ENCODE measurements at regions not wholly inside any gene's neighbourhood (a gene's known extent, or its start where the extent isn't known, plus 50 kb on each side); places are given as distances from the start of the nearest gene placed in this dataset.

DNA sequence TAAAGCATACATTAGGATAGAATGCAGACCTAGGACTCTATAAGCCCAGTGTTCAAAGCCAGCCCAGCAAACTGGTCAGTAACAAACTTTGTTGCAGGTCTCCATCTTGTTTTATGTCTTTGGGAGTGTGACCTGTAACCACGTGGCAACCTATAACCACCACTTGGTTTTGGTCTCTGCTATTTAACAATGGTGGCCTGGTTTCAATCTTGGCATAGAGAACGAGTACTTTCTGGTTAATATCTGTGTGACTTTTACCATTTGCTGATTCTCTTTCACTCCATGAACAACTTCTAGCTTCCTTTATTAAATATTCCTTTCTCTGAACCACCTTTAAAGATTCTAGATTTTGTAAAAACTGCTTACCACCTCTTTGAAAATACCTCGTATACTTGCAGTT lies 118.5 kb downstream of the KCNS3 start:
- ATAC-seq: no peak
- TF ChIP-seq PPARA (CRISPR knock-in tag; IDR thresholded peaks at IDR 0.05; ENCODE audit: borderline replicate concordance): no peak

DNA sequence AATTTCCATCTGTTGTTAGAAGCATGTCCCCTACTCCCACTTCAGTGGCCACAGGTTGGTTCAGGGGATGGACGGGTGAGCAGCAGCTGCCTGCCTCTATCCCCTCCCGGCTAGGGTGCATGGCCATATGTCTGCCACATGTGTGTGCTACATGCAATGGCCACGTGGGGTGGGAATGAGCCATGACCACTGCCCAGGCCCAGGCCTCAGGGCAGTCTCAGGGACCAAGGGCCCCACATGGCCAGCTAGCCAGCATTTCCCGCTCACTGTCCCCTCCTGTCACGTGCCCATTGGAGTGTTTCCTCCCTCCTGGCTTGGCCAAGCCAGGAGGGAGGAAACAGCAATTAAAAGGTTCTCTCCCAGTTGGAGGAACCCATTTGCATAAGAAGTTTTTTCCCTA lies 117.1 kb downstream of the KCNS3 start:
- ATAC-seq: no peak
- TF ChIP-seq ZC3H10 (CRISPR knock-in tag; IDR thresholded peaks at IDR 0.05): no peak
- TF ChIP-seq, protein P1, sequence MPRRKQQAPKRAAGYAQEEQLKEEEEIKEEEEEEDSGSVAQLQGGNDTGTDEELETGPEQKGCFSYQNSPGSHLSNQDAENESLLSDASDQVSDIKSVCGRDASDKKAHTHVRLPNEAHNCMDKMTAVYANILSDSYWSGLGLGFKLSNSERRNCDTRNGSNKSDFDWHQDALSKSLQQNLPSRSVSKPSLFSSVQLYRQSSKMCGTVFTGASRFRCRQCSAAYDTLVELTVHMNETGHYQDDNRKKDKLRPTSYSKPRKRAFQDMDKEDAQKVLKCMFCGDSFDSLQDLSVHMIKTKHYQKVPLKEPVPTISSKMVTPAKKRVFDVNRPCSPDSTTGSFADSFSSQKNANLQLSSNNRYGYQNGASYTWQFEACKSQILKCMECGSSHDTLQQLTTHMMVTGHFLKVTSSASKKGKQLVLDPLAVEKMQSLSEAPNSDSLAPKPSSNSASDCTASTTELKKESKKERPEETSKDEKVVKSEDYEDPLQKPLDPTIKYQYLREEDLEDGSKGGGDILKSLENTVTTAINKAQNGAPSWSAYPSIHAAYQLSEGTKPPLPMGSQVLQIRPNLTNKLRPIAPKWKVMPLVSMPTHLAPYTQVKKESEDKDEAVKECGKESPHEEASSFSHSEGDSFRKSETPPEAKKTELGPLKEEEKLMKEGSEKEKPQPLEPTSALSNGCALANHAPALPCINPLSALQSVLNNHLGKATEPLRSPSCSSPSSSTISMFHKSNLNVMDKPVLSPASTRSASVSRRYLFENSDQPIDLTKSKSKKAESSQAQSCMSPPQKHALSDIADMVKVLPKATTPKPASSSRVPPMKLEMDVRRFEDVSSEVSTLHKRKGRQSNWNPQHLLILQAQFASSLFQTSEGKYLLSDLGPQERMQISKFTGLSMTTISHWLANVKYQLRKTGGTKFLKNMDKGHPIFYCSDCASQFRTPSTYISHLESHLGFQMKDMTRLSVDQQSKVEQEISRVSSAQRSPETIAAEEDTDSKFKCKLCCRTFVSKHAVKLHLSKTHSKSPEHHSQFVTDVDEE (CRISPR knock-in tag; IDR thresholded peaks at IDR 0.05): no peak
- TF ChIP-seq ZNF8 (CRISPR knock-in tag; IDR thresholded peaks at IDR 0.05): no peak
- no peak for TF ChIP-seq ESRRG (CRISPR knock-in tag; IDR thresholded peaks at IDR 0.05)
- no peak for TF ChIP-seq SNAI2 (CRISPR knock-in tag; IDR thresholded peaks at IDR 0.05)
- TF ChIP-seq, protein P2, sequence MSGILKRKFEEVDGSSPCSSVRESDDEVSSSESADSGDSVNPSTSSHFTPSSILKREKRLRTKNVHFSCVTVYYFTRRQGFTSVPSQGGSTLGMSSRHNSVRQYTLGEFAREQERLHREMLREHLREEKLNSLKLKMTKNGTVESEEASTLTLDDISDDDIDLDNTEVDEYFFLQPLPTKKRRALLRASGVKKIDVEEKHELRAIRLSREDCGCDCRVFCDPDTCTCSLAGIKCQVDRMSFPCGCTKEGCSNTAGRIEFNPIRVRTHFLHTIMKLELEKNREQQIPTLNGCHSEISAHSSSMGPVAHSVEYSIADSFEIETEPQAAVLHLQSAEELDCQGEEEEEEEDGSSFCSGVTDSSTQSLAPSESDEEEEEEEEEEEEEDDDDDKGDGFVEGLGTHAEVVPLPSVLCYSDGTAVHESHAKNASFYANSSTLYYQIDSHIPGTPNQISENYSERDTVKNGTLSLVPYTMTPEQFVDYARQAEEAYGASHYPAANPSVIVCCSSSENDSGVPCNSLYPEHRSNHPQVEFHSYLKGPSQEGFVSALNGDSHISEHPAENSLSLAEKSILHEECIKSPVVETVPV (CRISPR knock-in tag; IDR thresholded peaks at IDR 0.05): no peak
- TF ChIP-seq RARB (CRISPR knock-in tag; IDR thresholded peaks at IDR 0.05): no peak
- TF ChIP-seq CSDC2 (CRISPR knock-in tag; IDR thresholded peaks at IDR 0.05): no peak
- TF ChIP-seq TCF4 (CRISPR knock-in tag; IDR thresholded peaks at IDR 0.05; ENCODE audit: borderline replicate concordance): no peak
- TF ChIP-seq, protein P3, sequence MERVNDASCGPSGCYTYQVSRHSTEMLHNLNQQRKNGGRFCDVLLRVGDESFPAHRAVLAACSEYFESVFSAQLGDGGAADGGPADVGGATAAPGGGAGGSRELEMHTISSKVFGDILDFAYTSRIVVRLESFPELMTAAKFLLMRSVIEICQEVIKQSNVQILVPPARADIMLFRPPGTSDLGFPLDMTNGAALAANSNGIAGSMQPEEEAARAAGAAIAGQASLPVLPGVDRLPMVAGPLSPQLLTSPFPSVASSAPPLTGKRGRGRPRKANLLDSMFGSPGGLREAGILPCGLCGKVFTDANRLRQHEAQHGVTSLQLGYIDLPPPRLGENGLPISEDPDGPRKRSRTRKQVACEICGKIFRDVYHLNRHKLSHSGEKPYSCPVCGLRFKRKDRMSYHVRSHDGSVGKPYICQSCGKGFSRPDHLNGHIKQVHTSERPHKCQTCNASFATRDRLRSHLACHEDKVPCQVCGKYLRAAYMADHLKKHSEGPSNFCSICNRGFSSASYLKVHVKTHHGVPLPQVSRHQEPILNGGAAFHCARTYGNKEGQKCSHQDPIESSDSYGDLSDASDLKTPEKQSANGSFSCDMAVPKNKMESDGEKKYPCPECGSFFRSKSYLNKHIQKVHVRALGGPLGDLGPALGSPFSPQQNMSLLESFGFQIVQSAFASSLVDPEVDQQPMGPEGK (CRISPR knock-in tag; IDR thresholded peaks at IDR 0.05; ENCODE audit: borderline replicate concordance): no peak
- no peak for TF ChIP-seq ZNF565 (CRISPR knock-in tag; conservative IDR thresholded peaks at IDR 0.05; ENCODE audit: low read depth)
